Adrenal gland (tissue), 9 donors: ENCODE measurements at regions not wholly inside any gene's neighbourhood (a gene's known extent, or its start where the extent isn't known, plus 50 kb on each side); places are given as distances from the start of the nearest gene placed in this dataset.

ENCODE experiments used
- DNase-seq, 7 donors: peaks; one replicate each; pipeline ENCODE4 v3.0.0-alpha.2; 2019 to 2020
- H3K27ac ChIP-seq, 5 donors: fragments of 200-600 bp; sonication (generic) in 4 of 5; 1 replicate in 3 of 5; 2 replicates in 2 of 5; pipeline versions ENCODE4 v1.5.1 to v1.8.0; 2016 to 2020; ENCODE audit warnings: mild to moderate bottlenecking in 1 of 5
- H3K27me3 ChIP-seq: fragments of 200-600 bp; 2 replicates; pipeline ENCODE4 v1.8.0; 2021
- H3K36me3 ChIP-seq, 2 donors: fragments of 200-600 bp; replicated peaks in 1 of 2; 1 replicate in 1 of 2; 2 replicates in 1 of 2; pipeline versions ENCODE4 v1.5.1 to v1.8.0; 2018 to 2022
- H3K4me1 ChIP-seq, 2 donors: fragments of 200-600 bp; replicated peaks in 1 of 2; 1 replicate in 1 of 2; 2 replicates in 1 of 2; pipeline versions ENCODE4 v1.5.1 to v1.8.0; 2018 to 2021
- H3K4me3 ChIP-seq, 4 donors: fragments of 200-600 bp; sonication (generic) in 3 of 4; one replicate each; pipeline ENCODE4 v1.5.1; 2016 to 2018
- H3K9me3 ChIP-seq, 3 donors: fragments of 200-600 bp; sonication (generic) in 1 of 3; replicated peaks in 1 of 3; 1 replicate in 2 of 3; 2 replicates in 1 of 3; pipeline versions ENCODE4 v1.5.1 to v1.8.0; 2016 to 2021
- POLR2A ChIP-seq, 2 donors: fragments of 450-650 bp; IDR thresholded peaks; one replicate each; pipeline ENCODE4 v1.6.1; 2017; ENCODE audit warnings: antibody characterized with exemption in 2 of 2, mild to moderate bottlenecking in 2 of 2, moderate library complexity in 1 of 2
- WGBS, 4 donors: extraction: QIAGEN DNeasy Blood & Tissue Kit in 2 of 4; methylation state at CpG; one replicate each; pipeline versions ENCODE4 v1.1.5 to v1.1.7; 2013 to 2017; 5-methylcytosine and 5-hydroxymethylcytosine counted together
- intact Hi-C, 2 donors: fragments of 100-400 bp; cut with DNase I; formaldehyde crosslinking; loops; one replicate each; pipeline versions ENCODE4 v1.14.1 to v1.15.0; 2022 to 2023
- TF ChIP-seq, protein P1 (sequence below), 6 experiments: fragments of 450-650 bp in 4 of 6; fragments of 200-600 bp in 2 of 6; sonication (generic) in 1 of 6; IDR thresholded peaks; 1 replicate in 5 of 6; 2 replicates in 1 of 6; pipeline versions ENCODE4 v1.5.1 to v1.8.0; 2016 to 2021; ENCODE audit warnings: antibody characterized with exemption in 6 of 6, mild to moderate bottlenecking in 2 of 6, moderate library complexity in 1 of 6
- donor health status: healthy with polysubstance abuse.
- donor health status: Bipolar disorder and iron deficiency.
- donor health status: DM: yes; HTN: yes; CAD: no.
- donor health status: DM: no; HTN: no; CAD: no.
- donor health status: DM: no; HTN: no; CAD: no.

- no peak for TF ChIP-seq POLR2A (IDR thresholded peaks at IDR 0.05)
- TF ChIP-seq, protein P1, sequence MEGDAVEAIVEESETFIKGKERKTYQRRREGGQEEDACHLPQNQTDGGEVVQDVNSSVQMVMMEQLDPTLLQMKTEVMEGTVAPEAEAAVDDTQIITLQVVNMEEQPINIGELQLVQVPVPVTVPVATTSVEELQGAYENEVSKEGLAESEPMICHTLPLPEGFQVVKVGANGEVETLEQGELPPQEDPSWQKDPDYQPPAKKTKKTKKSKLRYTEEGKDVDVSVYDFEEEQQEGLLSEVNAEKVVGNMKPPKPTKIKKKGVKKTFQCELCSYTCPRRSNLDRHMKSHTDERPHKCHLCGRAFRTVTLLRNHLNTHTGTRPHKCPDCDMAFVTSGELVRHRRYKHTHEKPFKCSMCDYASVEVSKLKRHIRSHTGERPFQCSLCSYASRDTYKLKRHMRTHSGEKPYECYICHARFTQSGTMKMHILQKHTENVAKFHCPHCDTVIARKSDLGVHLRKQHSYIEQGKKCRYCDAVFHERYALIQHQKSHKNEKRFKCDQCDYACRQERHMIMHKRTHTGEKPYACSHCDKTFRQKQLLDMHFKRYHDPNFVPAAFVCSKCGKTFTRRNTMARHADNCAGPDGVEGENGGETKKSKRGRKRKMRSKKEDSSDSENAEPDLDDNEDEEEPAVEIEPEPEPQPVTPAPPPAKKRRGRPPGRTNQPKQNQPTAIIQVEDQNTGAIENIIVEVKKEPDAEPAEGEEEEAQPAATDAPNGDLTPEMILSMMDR (IDR thresholded peaks at IDR 0.05), result no peak
- no peaks in the 10 kb centered on the region for H3K36me3 ChIP-seq
- H3K4me1 ChIP-seq, result no peaks in the 10 kb centered on the region
- no peaks in the 10 kb centered on the region for H3K9me3 ChIP-seq
- no peak overlapping the region for H3K27ac ChIP-seq
- no peak overlapping the region for H3K4me3 ChIP-seq
- DNase-seq, result no peak
- intact Hi-C loops, result no loop called here
- no peaks in the 10 kb centered on the region for H3K27me3 ChIP-seq
These were observed 529.5 kb upstream of the TGFBR2 start for GRCh38 chr3:30076899-30077298.

DNA sequence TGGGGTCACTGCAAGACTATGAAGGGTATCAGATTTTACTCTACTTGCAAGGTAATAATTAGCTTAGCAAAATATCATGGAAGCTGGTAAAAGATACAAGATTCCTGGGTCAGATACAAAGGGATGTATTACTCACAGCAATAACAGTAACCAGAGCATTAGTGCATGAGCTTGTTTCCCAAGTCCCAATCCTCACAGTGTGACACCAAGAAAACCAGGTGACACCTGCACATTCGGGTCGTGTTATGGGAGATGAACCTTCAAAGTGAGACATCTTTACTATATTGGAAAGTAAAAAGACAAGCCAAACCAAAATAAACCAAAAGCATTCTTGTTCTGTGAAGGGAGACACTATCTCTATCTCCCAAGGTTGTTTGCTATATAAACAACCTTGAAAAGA is 528.7 kb upstream of the TGFBR2 start:
- TF ChIP-seq, protein P1 (IDR thresholded peaks at IDR 0.05), result no peak
- no peak for TF ChIP-seq POLR2A (IDR thresholded peaks at IDR 0.05)
- H3K4me1 ChIP-seq, result no peaks in the 10 kb centered on the region
- DNase-seq, result no peak
- H3K27ac ChIP-seq, result no peak overlapping the region
- no peak overlapping the region for H3K4me3 ChIP-seq
- WGBS, 4 donors, result 71 to 90% (median 75%) methylated on average over 2 of the region's 2 CpGs
- no peaks in the 10 kb centered on the region for H3K9me3 ChIP-seq
- H3K27me3 ChIP-seq, result no peaks in the 10 kb centered on the region
- no peaks in the 10 kb centered on the region for H3K36me3 ChIP-seq
- intact Hi-C loops, result no loop called here

DNA sequence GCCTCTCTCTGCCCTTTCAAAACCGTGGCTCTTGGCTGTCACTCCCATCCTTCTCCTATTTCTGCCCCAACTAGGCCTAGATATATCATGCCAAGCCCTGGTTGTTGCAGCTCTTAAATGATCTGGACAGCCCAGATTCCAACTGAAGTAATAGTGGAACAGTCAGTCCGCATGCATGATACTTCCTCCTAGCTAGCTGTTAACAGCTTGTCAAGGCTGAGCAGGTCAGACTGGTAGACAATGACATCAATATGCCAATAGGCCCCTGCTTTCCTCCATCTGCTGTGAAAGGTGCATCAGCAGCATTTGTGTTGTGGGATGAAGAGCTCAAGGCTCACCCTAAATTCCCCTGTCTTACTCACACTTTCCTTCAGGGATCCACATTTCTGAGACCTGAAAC is 527.7 kb upstream of the TGFBR2 start:
- Histone ChIP-seq H3K27ac (no peak overlapping the region), H3K27me3 (no peaks in the 10 kb centered on the region), H3K4me3 (no peak overlapping the region), H3K9me3 (no peaks in the 10 kb centered on the region), H3K4me1 (no peaks in the 10 kb centered on the region), H3K36me3 (no peaks in the 10 kb centered on the region)
- intact Hi-C loops, result no loop called here
- DNase-seq, result no peak
- 48 to 55% (median 53%) methylated on average over 2 of the region's 2 CpGs for WGBS, 4 donors
- TF ChIP-seq POLR2A (IDR thresholded peaks at IDR 0.05), result no peak
- TF ChIP-seq, protein P1 (IDR thresholded peaks at IDR 0.05), result no peak

GRCh38 chr3:30081904-30082303 is 524.5 kb upstream of the TGFBR2 start:
- 83 to 87% (median 84%) methylated on average over 3 of the region's 3 CpGs for WGBS, 4 donors
- no peaks in the 10 kb centered on the region for H3K36me3 ChIP-seq
- H3K4me1 ChIP-seq, result no peaks in the 10 kb centered on the region
- TF ChIP-seq, protein P1 (IDR thresholded peaks at IDR 0.05), result no peak
- no peak for TF ChIP-seq POLR2A (IDR thresholded peaks at IDR 0.05)
- H3K27ac ChIP-seq, result no peak overlapping the region
- no peak overlapping the region for H3K4me3 ChIP-seq
- DNase-seq, result no peak
- H3K27me3 ChIP-seq, result no peaks in the 10 kb centered on the region
- no peaks in the 10 kb centered on the region for H3K9me3 ChIP-seq
- intact Hi-C loops, result no loop called here
